HG03342 (cell line): ENCODE measurements at regions not wholly inside any gene's neighbourhood (a gene's known extent, or its start where the extent isn't known, plus 50 kb on each side); places are given as distances from the start of the nearest gene placed in this dataset.

Experiments
- ATAC-seq: cut with Tn5 transposase; IDR thresholded peaks from one replicate; pipeline ENCODE4 v1.9.1; 2021; ENCODE audit warnings: mild to moderate bottlenecking, moderate library complexity; ENCODE audit not compliant: unreplicated experiment

- ATAC-seq = no peak
These were observed 188.5 kb upstream of the CELF4 start for GRCh38 chr18:37754141-37754540.

- ATAC-seq = no peak
These were observed 176.8 kb upstream of the CELF4 start for GRCh38 chr18:37742436-37742835.

GRCh38 chr18:37741032-37741623, 175.5 kb upstream of the CELF4 start:
- ATAC-seq = no peak

- no peak for ATAC-seq
These were observed 168.8 kb upstream of the CELF4 start for GRCh38 chr18:37734406-37734805.

GRCh38 chr18:37729716-37730115, 164.1 kb upstream of the CELF4 start:
- no peak for ATAC-seq

- no peak for ATAC-seq
These were observed 158.6 kb upstream of the CELF4 start for GRCh38 chr18:37724206-37724605.

- no peak for ATAC-seq
These were observed 156.2 kb upstream of the CELF4 start for GRCh38 chr18:37721544-37722522.

- ATAC-seq = no peak
These were observed 155.1 kb upstream of the CELF4 start for GRCh38 chr18:37720663-37721062.

- ATAC-seq = no peak
These were observed 152.1 kb upstream of the CELF4 start for GRCh38 chr18:37717656-37718055.

GRCh38 chr18:37717098-37717497, 151.5 kb upstream of the CELF4 start:
- no peak for ATAC-seq

- ATAC-seq = no peak
These were observed 150.6 kb upstream of the CELF4 start for GRCh38 chr18:37716106-37716735.

- ATAC-seq = no peak
These were observed 149.1 kb upstream of the CELF4 start for GRCh38 chr18:37714691-37715090.

- ATAC-seq = no peak
These were observed 147.2 kb upstream of the CELF4 start for GRCh38 chr18:37712776-37713175.

GRCh38 chr18:37711766-37712505, 146.3 kb upstream of the CELF4 start:
- ATAC-seq = no peak

GRCh38 chr18:37710726-37711125, 145.1 kb upstream of the CELF4 start:
- no peak for ATAC-seq

GRCh38 chr18:37709740-37710139, 144.1 kb upstream of the CELF4 start:
- no peak for ATAC-seq

GRCh38 chr18:37705016-37705415, 139.4 kb upstream of the CELF4 start:
- ATAC-seq = no peak

GRCh38 chr18:37702841-37703240, 137.2 kb upstream of the CELF4 start:
- no peak for ATAC-seq

- ATAC-seq = no peak
These were observed 136.4 kb upstream of the CELF4 start for GRCh38 chr18:37701967-37702366.

- no peak for ATAC-seq
These were observed 133.0 kb upstream of the CELF4 start for GRCh38 chr18:37698508-37699040.

- no peak for ATAC-seq
These were observed 128.9 kb upstream of the CELF4 start for GRCh38 chr18:37694516-37694915.
